ENCODE measurements at regions not wholly inside any gene's neighbourhood (a gene's known extent, or its start where the extent isn't known, plus 50 kb on each side); places are given as distances from the start of the nearest gene placed in this dataset.

DNA sequence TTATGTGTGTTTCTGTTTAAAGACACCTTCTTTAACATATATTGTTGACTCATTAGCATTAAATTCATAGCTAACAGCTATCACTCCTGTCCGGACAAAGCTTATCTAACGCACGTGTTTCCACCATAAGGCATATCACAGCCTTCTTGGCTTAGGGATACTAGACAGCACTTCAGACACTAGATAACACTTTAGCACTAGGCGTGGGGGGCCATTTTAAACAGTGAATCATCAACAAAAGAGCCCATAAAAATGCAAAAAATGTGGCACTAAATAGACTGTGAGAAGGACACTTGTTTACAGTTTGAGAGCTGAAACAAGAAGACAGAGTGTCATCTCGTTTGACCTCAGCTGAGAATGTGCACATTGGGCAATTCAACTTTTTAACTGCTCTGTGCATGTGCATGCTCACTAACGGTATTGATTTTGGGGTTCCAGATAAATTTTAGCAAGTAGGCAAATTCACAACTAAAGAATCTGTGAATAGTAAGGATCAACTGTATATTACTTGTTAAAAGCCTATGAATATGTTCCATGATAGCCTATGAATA lies 58.9 kb upstream of the RAI2 start:
- DNase-seq = no peak

DNA sequence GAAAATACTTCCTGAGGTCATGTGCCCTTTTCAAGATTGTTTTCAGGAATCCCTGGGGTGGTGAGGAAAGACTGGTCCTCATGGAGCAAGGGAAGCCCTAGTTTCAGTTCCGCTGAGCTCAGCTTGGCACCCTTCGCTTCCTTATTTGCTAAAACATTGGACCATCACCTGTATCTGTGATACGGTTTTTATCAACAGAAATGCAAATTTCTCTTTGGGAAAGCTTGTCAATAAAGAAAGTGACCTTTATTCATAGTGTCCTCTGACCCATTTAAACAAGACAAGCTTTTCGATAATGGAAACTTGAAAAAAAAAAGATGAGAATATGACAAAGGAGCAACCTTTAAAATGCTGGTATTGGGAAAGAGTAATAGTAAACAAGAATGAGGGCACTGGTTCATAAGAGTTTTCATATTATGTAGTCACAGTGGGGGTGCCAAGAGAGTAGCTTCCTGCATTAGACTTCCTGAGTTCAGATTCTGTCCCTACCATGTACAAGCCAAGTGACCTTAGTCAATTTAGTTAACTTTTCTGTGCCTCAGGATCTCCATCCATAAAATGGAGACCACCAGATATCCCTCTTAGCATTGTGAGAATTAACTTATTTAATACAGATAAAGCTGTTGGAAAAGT lies 57.0 kb upstream of the RAI2 start:
- no peak for DNase-seq

DNA sequence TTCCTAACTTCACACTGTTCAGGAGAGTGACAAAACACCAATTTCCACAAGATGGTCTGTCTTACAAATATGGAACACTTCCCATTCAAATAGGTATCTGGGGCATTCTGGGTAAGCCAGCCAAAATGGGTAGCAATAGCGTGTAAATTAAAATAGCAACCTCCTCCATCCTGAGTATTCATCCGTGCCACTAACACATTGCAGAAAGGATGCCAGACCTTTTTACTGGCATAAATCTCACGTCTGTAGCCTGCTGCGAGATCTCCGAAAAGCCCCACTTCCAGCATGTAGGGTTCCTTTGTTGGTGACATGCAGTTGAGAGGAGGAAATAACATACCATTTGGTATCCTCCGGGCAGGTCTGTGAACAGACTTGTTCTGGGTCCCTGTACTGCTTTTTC lies 52.7 kb upstream of the RAI2 start:
- DNase-seq = no peak

All from stimulated activated CD4-positive, alpha-beta T cell treated with anti-CD3 and anti-CD28 coated beads, Interleukin-2, amount 100 ng/mL, for 48 hours (primary cell).